Activated naive CD4-positive, alpha-beta T cell treated with anti-CD3 and anti-CD28 coated beads, Interleukin-2, amount 50 U/mL, for 72 hours (primary cell): ENCODE measurements at regions not wholly inside any gene's neighbourhood (a gene's known extent, or its start where the extent isn't known, plus 50 kb on each side); places are given as distances from the start of the nearest gene placed in this dataset.
A peak's percentile ranks its signal among the peaks of the same experiment; 100 is the strongest.

ENCODE experiments used
- ATAC-seq, 2 donors: fragments of 150-1000 bp; cut with Tn5 transposase; 2 replicates each; pipeline ENCODE4 v1.10.0; 2021; ENCODE audit warnings: mild to moderate bottlenecking in 2 of 2, moderate library complexity in 2 of 2
- DNase-seq, 2 donors: peaks; one replicate each; pipeline ENCODE4 v3.0.0; 2021 to 2022; ENCODE audit warnings: low spot score in 2 of 2
- H3K27ac Mint-ChIP-seq, 2 donors: one replicate each; pipeline ENCODE4 v1.8.0; 2022; ENCODE audit warnings: mild to moderate bottlenecking in 2 of 2, mixed read lengths in 2 of 2
- H3K36me3 Mint-ChIP-seq, 2 donors: one replicate each; pipeline ENCODE4 v1.8.0; 2022; ENCODE audit warnings: mixed read lengths in 2 of 2
- H3K9me3 Mint-ChIP-seq, 2 donors: one replicate each; pipeline ENCODE4 v1.8.0; 2022; ENCODE audit warnings: mixed read lengths in 2 of 2

DNA sequence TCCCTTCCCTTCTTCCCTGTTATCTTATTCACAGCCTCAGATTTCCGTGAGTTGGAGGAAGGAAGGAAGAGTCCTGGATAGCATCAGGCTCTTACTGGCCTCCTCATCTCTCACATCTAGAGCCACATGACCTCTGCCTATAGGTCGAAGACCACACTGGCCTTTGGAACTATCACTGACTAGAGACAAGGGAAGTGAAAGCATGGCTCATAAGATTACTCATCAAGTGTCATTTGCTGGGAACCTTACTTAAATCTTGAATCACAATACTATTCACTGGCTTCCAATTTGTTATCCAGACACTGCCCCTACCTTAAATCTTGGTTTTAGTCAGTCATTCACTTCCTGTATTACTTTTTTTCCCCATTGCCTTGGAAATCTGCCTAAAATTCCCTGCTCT is 61.6 kb upstream of the MTMR8 start:
- Mint-ChIP-seq H3K9me3 (no peaks in the 10 kb centered on the region), H3K27ac (no peak overlapping the region), H3K36me3 (no peaks in the 10 kb centered on the region)
- ATAC-seq (peak in 1 of 2 donors; percentile 86), DNase-seq (no peak)

DNA sequence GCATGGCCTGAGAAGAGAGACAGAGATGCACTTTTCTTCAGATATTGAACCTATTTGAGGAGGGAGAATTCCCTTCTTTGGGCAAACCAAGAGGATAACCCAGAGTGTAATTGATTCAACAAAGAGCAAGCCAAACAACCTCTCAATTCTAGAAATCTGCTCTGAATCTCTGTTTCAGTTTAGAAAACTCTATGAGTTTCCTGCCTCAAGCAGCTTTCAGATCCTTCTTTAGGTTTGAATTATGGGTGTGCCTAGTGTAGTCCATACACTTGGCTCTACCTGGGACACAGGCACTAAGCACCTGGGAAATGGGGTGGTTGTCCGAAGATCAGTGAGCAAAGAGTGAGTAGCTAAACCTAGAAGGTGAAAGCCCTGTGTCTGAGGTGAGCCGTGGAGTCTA is 52.0 kb upstream of the MTMR8 start:
- Mint-ChIP-seq H3K27ac (no peak overlapping the region), H3K36me3 (peaks cover 0 to 6% of the 10 kb centered on the region in 2 donors), H3K9me3 (peaks cover 0 to 12% of the 10 kb centered on the region in 2 donors)
- ATAC-seq (no peak), DNase-seq (no peak)
